ENCODE measurements at regions not wholly inside any gene's neighbourhood (a gene's known extent, or its start where the extent isn't known, plus 50 kb on each side); places are given as distances from the start of the nearest gene placed in this dataset.
"Not testable (repeated sequence)": the region's sequence is repeated elsewhere in the genome, so short reads cannot be mapped to it uniquely, and the experiment has no call there.

GRCh38 chrX:1743663-1744062 is 128.8 kb downstream of the ASMT start:
- Mint-ChIP-seq H3K9me3 (ENCODE audit: low read depth) (peaks cover 24% of the 10 kb centered on the region), H3K27ac (no peak overlapping the region), H3K4me1 (no peaks in the 10 kb centered on the region), H3K36me3 (peaks cover 79% of the 10 kb centered on the region), H3K27me3 (no peaks in the 10 kb centered on the region), H3K4me3 (no peak overlapping the region)
- DNase-seq (no peak), ATAC-seq (no peak)
- CTCF ChIA-PET, result no interaction called here

GRCh38 chrX:1748408-1748807 is 133.5 kb downstream of the ASMT start:
- CTCF ChIA-PET, result no interaction called here
- peaks cover 6% of the 10 kb centered on the region for H3K4me1 Mint-ChIP-seq
- peaks cover 64% of the 10 kb centered on the region for H3K36me3 Mint-ChIP-seq
- DNase-seq (no peak), ATAC-seq (no peak)
- H3K9me3 Mint-ChIP-seq (ENCODE audit: low read depth), result peaks cover 22% of the 10 kb centered on the region
- H3K27me3 Mint-ChIP-seq, result no peaks in the 10 kb centered on the region
- no peak overlapping the region for H3K27ac Mint-ChIP-seq
- no peak overlapping the region for H3K4me3 Mint-ChIP-seq

GRCh38 chrX:1749499-1749898 is 134.6 kb downstream of the ASMT start:
- ATAC-seq (no peak), DNase-seq (no peak)
- Mint-ChIP-seq H3K4me1 (peaks cover 6% of the 10 kb centered on the region), H3K27me3 (no peaks in the 10 kb centered on the region), H3K9me3 (ENCODE audit: low read depth) (peaks cover 16% of the 10 kb centered on the region), H3K4me3 (no peak overlapping the region), H3K36me3 (peaks cover 53% of the 10 kb centered on the region), H3K27ac (no peak overlapping the region)
- CTCF ChIA-PET, result no interaction called here

- Mint-ChIP-seq H3K27me3 (no peaks in the 10 kb centered on the region), H3K27ac (no peak overlapping the region), H3K4me1 (peaks cover 6% of the 10 kb centered on the region), H3K36me3 (peaks cover 50% of the 10 kb centered on the region), H3K9me3 (ENCODE audit: low read depth) (peaks cover 10% of the 10 kb centered on the region), H3K4me3 (no peak overlapping the region)
- DNase-seq (no peak), ATAC-seq (no peak)
- CTCF ChIA-PET, result no interaction called here
Observed at GRCh38 chrX:1750267-1750666, 135.4 kb downstream of the ASMT start.

- ATAC-seq, result no peak
- no peak for DNase-seq
- no peak overlapping the region for H3K27ac Mint-ChIP-seq
- H3K9me3 Mint-ChIP-seq (ENCODE audit: low read depth), result peaks cover 18% of the 10 kb centered on the region
- H3K36me3 Mint-ChIP-seq, result peaks cover 50% of the 10 kb centered on the region
- CTCF ChIA-PET, result no interaction called here
- H3K4me3 Mint-ChIP-seq, result no peak overlapping the region
- peaks cover 6% of the 10 kb centered on the region for H3K4me1 Mint-ChIP-seq
- H3K27me3 Mint-ChIP-seq, result no peaks in the 10 kb centered on the region
Observed at GRCh38 chrX:1751781-1752180, 136.9 kb downstream of the ASMT start.

- CTCF ChIA-PET, H3K4me3 Mint-ChIP-seq, H3K4me1 Mint-ChIP-seq, H3K27ac Mint-ChIP-seq, H3K27me3 Mint-ChIP-seq, ATAC-seq, DNase-seq: not testable (repeated sequence)
- Mint-ChIP-seq H3K9me3 (ENCODE audit: low read depth) (peaks cover 25% of the 10 kb centered on the region), H3K36me3 (peaks cover 51% of the 10 kb centered on the region)
Observed at GRCh38 chrX:1752799-1753198, 137.9 kb downstream of the ASMT start.

- ATAC-seq (no peak), DNase-seq (no peak)
- Mint-ChIP-seq H3K9me3 (ENCODE audit: low read depth) (peaks cover 30% of the 10 kb centered on the region), H3K4me3 (no peak overlapping the region), H3K27me3 (no peaks in the 10 kb centered on the region), H3K4me1 (peaks cover 6% of the 10 kb centered on the region), H3K27ac (no peak overlapping the region), H3K36me3 (peaks cover 47% of the 10 kb centered on the region)
- CTCF ChIA-PET, result no interaction called here
Observed at GRCh38 chrX:1754077-1754476, 139.2 kb downstream of the ASMT start.

GRCh38 chrX:1763294-1763693 is 148.4 kb downstream of the ASMT start:
- CTCF ChIA-PET, result no interaction called here
- ATAC-seq (no peak), DNase-seq (no peak)
- Mint-ChIP-seq H3K36me3 (peaks cover 22% of the 10 kb centered on the region), H3K4me1 (peaks cover 14% of the 10 kb centered on the region), H3K4me3 (no peak overlapping the region), H3K9me3 (ENCODE audit: low read depth) (peaks cover 16% of the 10 kb centered on the region), H3K27me3 (no peaks in the 10 kb centered on the region), H3K27ac (peak overlapping the region; percentile 70)

- H3K4me3 Mint-ChIP-seq, result not testable (repeated sequence)
- peak; percentile 61 for DNase-seq
Observed at GRCh38 chrX:1764883-1765364, 150.1 kb downstream of the ASMT start.

GRCh38 chrX:1767026-1767425 is 152.2 kb downstream of the ASMT start:
- Mint-ChIP-seq H3K36me3 (peaks cover 18% of the 10 kb centered on the region), H3K27ac (no peak overlapping the region), H3K4me1 (peaks cover 14% of the 10 kb centered on the region), H3K27me3 (no peaks in the 10 kb centered on the region), H3K9me3 (ENCODE audit: low read depth) (peaks cover 17% of the 10 kb centered on the region), H3K4me3 (no peak overlapping the region)
- ATAC-seq (no peak), DNase-seq (no peak)
- CTCF ChIA-PET, result no interaction called here

More at GRCh38 chrX:1764883-1765364, 150.1 kb downstream of the ASMT start:
- peak; percentile 68 for ATAC-seq
- peaks cover 17% of the 10 kb centered on the region for H3K9me3 Mint-ChIP-seq (ENCODE audit: low read depth)
- H3K4me1 Mint-ChIP-seq, result peaks cover 14% of the 10 kb centered on the region
- CTCF ChIA-PET, H3K27me3 Mint-ChIP-seq: not testable (repeated sequence)
- H3K27ac Mint-ChIP-seq, result peak overlapping the region; percentile 69
- H3K36me3 Mint-ChIP-seq, result peaks cover 18% of the 10 kb centered on the region

- Mint-ChIP-seq H3K9me3 (ENCODE audit: low read depth) (peaks cover 7% of the 10 kb centered on the region), H3K36me3 (no peaks in the 10 kb centered on the region), H3K27me3 (no peaks in the 10 kb centered on the region), H3K4me1 (no peaks in the 10 kb centered on the region), H3K4me3 (no peak overlapping the region), H3K27ac (no peak overlapping the region)
- DNase-seq (no peak), ATAC-seq (no peak)
- CTCF ChIA-PET, result no interaction called here
Observed at GRCh38 chrX:1778817-1779216, 164.0 kb downstream of the ASMT start.

GRCh38 chrX:1779626-1780025 is 164.8 kb downstream of the ASMT start:
- CTCF ChIA-PET, result no interaction called here
- Mint-ChIP-seq H3K9me3 (ENCODE audit: low read depth) (peaks cover 6% of the 10 kb centered on the region), H3K4me1 (no peaks in the 10 kb centered on the region), H3K4me3 (no peak overlapping the region), H3K27ac (no peak overlapping the region), H3K27me3 (no peaks in the 10 kb centered on the region), H3K36me3 (no peaks in the 10 kb centered on the region)
- ATAC-seq (no peak), DNase-seq (no peak)

- Mint-ChIP-seq H3K9me3 (ENCODE audit: low read depth) (peaks cover 14% of the 10 kb centered on the region), H3K36me3 (peaks cover 3% of the 10 kb centered on the region), H3K27me3 (no peaks in the 10 kb centered on the region), H3K4me1 (no peaks in the 10 kb centered on the region), H3K27ac (no peak overlapping the region), H3K4me3 (no peak overlapping the region)
- no peak for ATAC-seq
- no peak for DNase-seq
- CTCF ChIA-PET, result no interaction called here
Observed at GRCh38 chrX:1781766-1782165, 166.9 kb downstream of the ASMT start.

GRCh38 chrX:1784773-1785172 is 169.9 kb downstream of the ASMT start:
- no peak overlapping the region for H3K4me3 Mint-ChIP-seq
- no peak overlapping the region for H3K27ac Mint-ChIP-seq
- H3K27me3 Mint-ChIP-seq, result no peaks in the 10 kb centered on the region
- peaks cover 3% of the 10 kb centered on the region for H3K36me3 Mint-ChIP-seq
- ATAC-seq (no peak), DNase-seq (no peak)
- CTCF ChIA-PET, result no interaction called here
- H3K4me1 Mint-ChIP-seq, result no peaks in the 10 kb centered on the region
- H3K9me3 Mint-ChIP-seq (ENCODE audit: low read depth), result peaks cover 10% of the 10 kb centered on the region

- DNase-seq, result no peak
- peaks cover 10% of the 10 kb centered on the region for H3K9me3 Mint-ChIP-seq (ENCODE audit: low read depth)
- H3K36me3 Mint-ChIP-seq, result peaks cover 3% of the 10 kb centered on the region
- no peak for ATAC-seq
- CTCF ChIA-PET, result no interaction called here
- H3K4me3 Mint-ChIP-seq, result no peak overlapping the region
- no peaks in the 10 kb centered on the region for H3K4me1 Mint-ChIP-seq
- H3K27me3 Mint-ChIP-seq, result no peaks in the 10 kb centered on the region
- no peak overlapping the region for H3K27ac Mint-ChIP-seq
Observed at GRCh38 chrX:1788300-1788911, 173.5 kb downstream of the ASMT start.

Measured in activated CD8-positive, alpha-beta memory T cell treated with anti-CD3 and anti-CD28 coated beads, Interleukin-2, amount 10 ng/mL, durations not matched to agents 7 days and 5 days (primary cell).